ENCODE measurements at regions not wholly inside any gene's neighbourhood (a gene's known extent, or its start where the extent isn't known, plus 50 kb on each side); places are given as distances from the start of the nearest gene placed in this dataset.

DNA sequence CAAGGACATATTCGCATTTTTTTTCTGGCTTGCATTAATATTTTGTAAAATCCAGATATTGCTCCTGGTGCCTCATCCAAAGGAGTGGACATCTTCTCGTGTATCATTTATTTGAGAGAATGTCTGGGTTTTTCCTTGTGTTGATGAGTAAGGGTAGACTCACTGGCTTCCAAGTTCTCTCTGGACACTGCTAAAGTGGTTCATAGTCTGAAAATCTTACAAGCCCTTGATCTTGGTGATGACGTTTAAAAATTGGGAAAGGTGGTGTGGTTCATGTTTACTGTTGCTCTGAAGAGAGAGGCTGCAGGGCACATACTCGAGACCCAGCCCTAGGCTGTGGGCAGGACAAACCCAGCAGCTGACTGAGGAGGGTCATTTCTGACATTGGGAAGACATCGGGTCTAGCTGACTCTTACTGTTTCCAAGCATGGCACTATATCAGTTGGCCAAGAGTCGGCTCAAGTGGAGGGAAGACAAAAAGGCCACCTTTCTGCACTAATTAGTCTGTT, 296.2 kb downstream of the LMX1A start:
- Histone ChIP-seq H3K9ac (ENCODE audit: control insufficient read depth, extremely low read depth, insufficient read depth, low read length) (no peak overlapping the region), H3K36me3 (ENCODE audit: control insufficient read depth in 2 of 2, extremely low read depth in 1 of 2, insufficient read depth in 2 of 2, low read length in 2 of 2) (no peaks in the 10 kb centered on the region), H3K27me3 (ENCODE audit: control insufficient read depth, extremely low read depth, insufficient read depth, low read length) (no peaks in the 10 kb centered on the region), H3K9me1 (ENCODE audit: control insufficient read depth, extremely low read depth, insufficient read depth, low read length) (no peaks in the 10 kb centered on the region), H3K4me3 (ENCODE audit: control insufficient read depth in 2 of 3, extremely low read depth in 1 of 3, insufficient read depth in 2 of 3, low read depth in 1 of 3, low read length in 3 of 3) (no peak overlapping the region), H3K9me3 (ENCODE audit: control insufficient read depth, low read depth, low read length) (no peaks in the 10 kb centered on the region), H3K79me2 (ENCODE audit: control insufficient read depth, insufficient read depth, low read length) (no peaks in the 10 kb centered on the region), H3K4me1 (ENCODE audit: control insufficient read depth, extremely low read depth, insufficient read depth, low read length) (no peaks in the 10 kb centered on the region), H2AFZ (ENCODE audit: control insufficient read depth, low read length) (no peak overlapping the region), H3K27ac (ENCODE audit: control insufficient read depth, insufficient read depth, low read length) (no peak overlapping the region), H3K4me2 (ENCODE audit: control insufficient read depth, extremely low read depth, insufficient read depth, low read depth, low read length) (no peak overlapping the region), H4K20me1 (ENCODE audit: control insufficient read depth, extremely low read depth, insufficient read depth, low read length) (no peaks in the 10 kb centered on the region)
- TF ChIP-seq EZH2 (IDR thresholded peaks at IDR 0.05; ENCODE audit: low read length) = no peak
- TF ChIP-seq, protein P1, sequence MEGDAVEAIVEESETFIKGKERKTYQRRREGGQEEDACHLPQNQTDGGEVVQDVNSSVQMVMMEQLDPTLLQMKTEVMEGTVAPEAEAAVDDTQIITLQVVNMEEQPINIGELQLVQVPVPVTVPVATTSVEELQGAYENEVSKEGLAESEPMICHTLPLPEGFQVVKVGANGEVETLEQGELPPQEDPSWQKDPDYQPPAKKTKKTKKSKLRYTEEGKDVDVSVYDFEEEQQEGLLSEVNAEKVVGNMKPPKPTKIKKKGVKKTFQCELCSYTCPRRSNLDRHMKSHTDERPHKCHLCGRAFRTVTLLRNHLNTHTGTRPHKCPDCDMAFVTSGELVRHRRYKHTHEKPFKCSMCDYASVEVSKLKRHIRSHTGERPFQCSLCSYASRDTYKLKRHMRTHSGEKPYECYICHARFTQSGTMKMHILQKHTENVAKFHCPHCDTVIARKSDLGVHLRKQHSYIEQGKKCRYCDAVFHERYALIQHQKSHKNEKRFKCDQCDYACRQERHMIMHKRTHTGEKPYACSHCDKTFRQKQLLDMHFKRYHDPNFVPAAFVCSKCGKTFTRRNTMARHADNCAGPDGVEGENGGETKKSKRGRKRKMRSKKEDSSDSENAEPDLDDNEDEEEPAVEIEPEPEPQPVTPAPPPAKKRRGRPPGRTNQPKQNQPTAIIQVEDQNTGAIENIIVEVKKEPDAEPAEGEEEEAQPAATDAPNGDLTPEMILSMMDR (optimal IDR thresholded peaks at IDR 0.05 in 1 of 3, IDR thresholded peaks at IDR 0.05 in 1 of 3, conservative IDR thresholded peaks at IDR 0.05 in 1 of 3; ENCODE audit: extremely low read depth in 1 of 3, insufficient read depth in 2 of 3, low read length in 3 of 3) = no peak
- DNase-seq (ENCODE audit: low read depth, low spot score) (no peak), FAIRE-seq (no peak)
- dilution Hi-C loops (cut with MboI; ENCODE audit: extremely low pct_ligation_motif_present, low sequenced_read_pairs) = no loop called here

GRCh38 chr1:165057956-165058355, 298.6 kb downstream of the LMX1A start:
- Histone ChIP-seq H4K20me1 (ENCODE audit: control insufficient read depth, extremely low read depth, insufficient read depth, low read length) (no peaks in the 10 kb centered on the region), H3K4me2 (ENCODE audit: control insufficient read depth, extremely low read depth, insufficient read depth, low read depth, low read length) (no peak overlapping the region), H3K9me3 (ENCODE audit: control insufficient read depth, low read depth, low read length) (no peaks in the 10 kb centered on the region), H3K9ac (ENCODE audit: control insufficient read depth, extremely low read depth, insufficient read depth, low read length) (no peak overlapping the region), H3K27ac (ENCODE audit: control insufficient read depth, insufficient read depth, low read length) (no peak overlapping the region), H3K4me1 (ENCODE audit: control insufficient read depth, extremely low read depth, insufficient read depth, low read length) (no peaks in the 10 kb centered on the region), H3K27me3 (ENCODE audit: control insufficient read depth, extremely low read depth, insufficient read depth, low read length) (no peaks in the 10 kb centered on the region), H2AFZ (ENCODE audit: control insufficient read depth, low read length) (no peak overlapping the region), H3K79me2 (ENCODE audit: control insufficient read depth, insufficient read depth, low read length) (no peaks in the 10 kb centered on the region), H3K9me1 (ENCODE audit: control insufficient read depth, extremely low read depth, insufficient read depth, low read length) (no peaks in the 10 kb centered on the region), H3K36me3 (ENCODE audit: control insufficient read depth in 2 of 2, extremely low read depth in 1 of 2, insufficient read depth in 2 of 2, low read length in 2 of 2) (no peaks in the 10 kb centered on the region), H3K4me3 (ENCODE audit: control insufficient read depth in 2 of 3, extremely low read depth in 1 of 3, insufficient read depth in 2 of 3, low read depth in 1 of 3, low read length in 3 of 3) (no peak overlapping the region)
- DNase-seq (ENCODE audit: low read depth, low spot score) = no peak
- TF ChIP-seq EZH2 (IDR thresholded peaks at IDR 0.05; ENCODE audit: low read length) = no peak
- TF ChIP-seq, protein P1 (optimal IDR thresholded peaks at IDR 0.05 in 1 of 3, IDR thresholded peaks at IDR 0.05 in 1 of 3, conservative IDR thresholded peaks at IDR 0.05 in 1 of 3; ENCODE audit: extremely low read depth in 1 of 3, insufficient read depth in 2 of 3, low read length in 3 of 3) = no peak
- no peak for FAIRE-seq
- dilution Hi-C loops (cut with MboI; ENCODE audit: extremely low pct_ligation_motif_present, low sequenced_read_pairs) = no loop called here

Measured in keratinocyte (primary cell).